ENCODE measurements at regions not wholly inside any gene's neighbourhood (a gene's known extent, or its start where the extent isn't known, plus 50 kb on each side); places are given as distances from the start of the nearest gene placed in this dataset.

- no peak for DNase-seq (ENCODE audit: low read depth in 1 of 2, low spot score in 1 of 2)
Measured at GRCh38 chr12:91339106-91339505, 156.5 kb upstream of the DCN start.

GRCh38 chr12:91335699-91336098 is 153.1 kb upstream of the DCN start:
- no peak for DNase-seq (ENCODE audit: low read depth in 1 of 2, low spot score in 1 of 2)

- no peak for DNase-seq (ENCODE audit: low read depth in 1 of 2, low spot score in 1 of 2)
Measured at GRCh38 chr12:91333966-91334365, 151.3 kb upstream of the DCN start.

- no peak for DNase-seq (ENCODE audit: low read depth in 1 of 2, low spot score in 1 of 2)
Measured at GRCh38 chr12:91332302-91332701, 149.7 kb upstream of the DCN start.

- no peak for DNase-seq (ENCODE audit: low read depth in 1 of 2, low spot score in 1 of 2)
Measured at GRCh38 chr12:91331371-91331770, 148.8 kb upstream of the DCN start.

GRCh38 chr12:91328451-91328850 is 145.8 kb upstream of the DCN start:
- no peak for DNase-seq (ENCODE audit: low read depth in 1 of 2, low spot score in 1 of 2)

- no peak for DNase-seq (ENCODE audit: low read depth in 1 of 2, low spot score in 1 of 2)
Measured at GRCh38 chr12:91327889-91328288, 145.3 kb upstream of the DCN start.

- no peak for DNase-seq (ENCODE audit: low read depth in 1 of 2, low spot score in 1 of 2)
Measured at GRCh38 chr12:91327131-91327530, 144.5 kb upstream of the DCN start.

GRCh38 chr12:91326058-91327027 is 143.7 kb upstream of the DCN start:
- no peak for DNase-seq (ENCODE audit: low read depth in 1 of 2, low spot score in 1 of 2)

- DNase-seq (ENCODE audit: low read depth in 1 of 2, low spot score in 1 of 2), result no peak
Measured at GRCh38 chr12:91320999-91321398, 138.4 kb upstream of the DCN start.

- DNase-seq (ENCODE audit: low read depth in 1 of 2, low spot score in 1 of 2), result no peak
Measured at GRCh38 chr12:91319071-91319760, 136.6 kb upstream of the DCN start.

GRCh38 chr12:91317306-91317705 is 134.7 kb upstream of the DCN start:
- DNase-seq (ENCODE audit: low read depth in 1 of 2, low spot score in 1 of 2), result no peak

GRCh38 chr12:91316907-91317269 is 134.3 kb upstream of the DCN start:
- DNase-seq (ENCODE audit: low read depth in 1 of 2, low spot score in 1 of 2), result no peak

GRCh38 chr12:91316161-91316906 is 133.7 kb upstream of the DCN start:
- no peak for DNase-seq (ENCODE audit: low read depth in 1 of 2, low spot score in 1 of 2)

GRCh38 chr12:91311081-91311480 is 128.5 kb upstream of the DCN start:
- no peak for DNase-seq (ENCODE audit: low read depth in 1 of 2, low spot score in 1 of 2)

- no peak for DNase-seq (ENCODE audit: low read depth in 1 of 2, low spot score in 1 of 2)
Measured at GRCh38 chr12:91309450-91309849, 126.8 kb upstream of the DCN start.

- DNase-seq (ENCODE audit: low read depth in 1 of 2, low spot score in 1 of 2), result no peak
Measured at GRCh38 chr12:91307957-91308670, 125.5 kb upstream of the DCN start.

GRCh38 chr12:91290354-91290753 is 107.7 kb upstream of the DCN start:
- no peak for DNase-seq (ENCODE audit: low read depth in 1 of 2, low spot score in 1 of 2)

GRCh38 chr12:91289906-91290305 is 107.3 kb upstream of the DCN start:
- DNase-seq (ENCODE audit: low read depth in 1 of 2, low spot score in 1 of 2), result no peak

GRCh38 chr12:91289072-91289471 is 106.5 kb upstream of the DCN start:
- no peak for DNase-seq (ENCODE audit: low read depth in 1 of 2, low spot score in 1 of 2)

- no peak for DNase-seq (ENCODE audit: low read depth in 1 of 2, low spot score in 1 of 2)
Measured at GRCh38 chr12:91287753-91288152, 105.1 kb upstream of the DCN start.
